Epidermal melanocyte (primary cell): ENCODE measurements at regions not wholly inside any gene's neighbourhood (a gene's known extent, or its start where the extent isn't known, plus 50 kb on each side); places are given as distances from the start of the nearest gene placed in this dataset.

Experiments
- DNase-seq: peaks from one replicate; pipeline ENCODE4 v3.0.0; 2011; ENCODE audit warnings: low spot score; ENCODE audit not compliant: insufficient read length

GRCh38 chr18:44197832-44198611 is 482.7 kb upstream of the SETBP1 start:
- DNase-seq = no peak

GRCh38 chr18:44198612-44199284 is 481.9 kb upstream of the SETBP1 start:
- no peak for DNase-seq

DNA sequence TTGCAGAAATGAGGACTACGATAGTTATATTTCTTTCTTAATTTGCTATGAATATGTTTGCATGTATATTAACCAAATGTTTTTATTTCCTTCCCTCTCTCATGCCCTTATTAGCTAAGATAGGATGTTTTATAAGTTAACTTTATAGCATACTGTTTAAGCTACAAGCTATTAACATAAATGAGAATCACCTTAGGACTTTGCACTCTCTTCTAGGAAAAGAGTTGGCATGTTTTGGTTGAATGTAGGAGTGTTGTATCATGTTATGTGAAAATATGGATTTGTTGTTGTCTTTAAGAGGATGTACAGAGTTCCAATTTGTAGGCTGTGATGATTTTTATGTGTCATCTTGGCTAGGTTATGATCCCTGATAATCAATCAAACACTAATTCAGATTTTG is 467.4 kb upstream of the SETBP1 start:
- DNase-seq = no peak

DNA sequence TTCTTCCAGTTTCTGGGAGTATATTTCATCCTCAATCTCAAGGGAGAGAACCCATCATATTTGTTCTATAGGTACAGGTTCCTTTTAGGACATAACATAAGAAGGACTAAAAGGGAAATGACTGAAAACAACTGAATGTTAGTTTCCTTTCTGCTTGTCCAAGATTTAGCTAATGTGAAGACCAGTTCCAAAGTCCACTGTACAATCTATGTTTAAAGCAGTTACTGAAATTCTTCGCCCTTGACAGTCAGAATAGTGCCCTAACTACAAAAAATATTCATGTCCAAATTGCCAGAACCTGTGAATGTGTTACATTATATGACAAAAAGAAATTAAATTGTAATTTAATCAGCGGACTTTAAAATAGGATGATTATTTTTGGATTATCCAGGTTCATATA is 466.3 kb upstream of the SETBP1 start:
- DNase-seq = no peak

- no peak for DNase-seq
These were observed 464.5 kb upstream of the SETBP1 start for GRCh38 chr18:44216169-44216568.

GRCh38 chr18:44227501-44227900 is 453.2 kb upstream of the SETBP1 start:
- no peak for DNase-seq

DNA sequence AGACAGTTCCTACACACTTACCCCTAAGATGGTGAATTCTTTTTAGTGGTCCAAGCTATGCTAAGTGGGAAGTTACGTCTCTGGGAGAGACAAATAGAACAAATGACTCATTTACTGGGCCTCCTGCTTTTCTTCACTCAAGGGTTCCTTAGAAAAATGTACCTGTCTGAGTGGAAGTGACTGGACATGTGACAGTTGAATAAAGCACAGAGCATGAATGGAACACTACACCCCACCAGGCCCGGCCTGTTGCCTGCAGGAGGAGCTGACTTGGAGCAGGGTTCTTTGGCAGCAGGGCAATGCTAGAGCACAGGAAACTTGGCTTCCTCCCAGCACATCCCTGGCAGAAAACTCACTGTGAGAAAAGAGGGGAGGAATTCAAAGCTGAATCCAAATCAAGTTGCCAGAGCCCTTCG is 451.0 kb upstream of the SETBP1 start:
- DNase-seq = no peak

- no peak for DNase-seq
These were observed 448.8 kb upstream of the SETBP1 start for GRCh38 chr18:44231936-44232335.

- no peak for DNase-seq
These were observed 448.2 kb upstream of the SETBP1 start for GRCh38 chr18:44232500-44232899.

- no peak for DNase-seq
These were observed 442.2 kb upstream of the SETBP1 start for GRCh38 chr18:44238454-44238853.

DNA sequence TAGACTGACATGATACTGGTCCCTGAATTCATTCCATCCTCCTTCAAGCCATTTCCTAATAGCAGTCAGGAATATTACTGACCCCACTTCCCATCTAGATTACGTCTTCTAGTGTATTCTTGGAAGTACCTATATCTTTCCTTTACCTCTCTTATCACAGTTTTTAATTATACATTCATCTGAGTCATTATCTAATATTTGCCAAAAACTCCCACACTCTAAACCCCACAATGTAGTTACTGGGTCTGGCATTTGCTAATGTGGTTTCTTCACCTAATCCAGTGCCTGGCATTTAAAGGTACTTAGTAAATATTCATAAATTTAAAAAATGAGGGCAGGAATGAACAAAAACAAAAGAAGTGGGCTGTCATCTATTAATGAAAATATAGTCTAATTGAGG is 441.8 kb upstream of the SETBP1 start:
- no peak for DNase-seq

DNA sequence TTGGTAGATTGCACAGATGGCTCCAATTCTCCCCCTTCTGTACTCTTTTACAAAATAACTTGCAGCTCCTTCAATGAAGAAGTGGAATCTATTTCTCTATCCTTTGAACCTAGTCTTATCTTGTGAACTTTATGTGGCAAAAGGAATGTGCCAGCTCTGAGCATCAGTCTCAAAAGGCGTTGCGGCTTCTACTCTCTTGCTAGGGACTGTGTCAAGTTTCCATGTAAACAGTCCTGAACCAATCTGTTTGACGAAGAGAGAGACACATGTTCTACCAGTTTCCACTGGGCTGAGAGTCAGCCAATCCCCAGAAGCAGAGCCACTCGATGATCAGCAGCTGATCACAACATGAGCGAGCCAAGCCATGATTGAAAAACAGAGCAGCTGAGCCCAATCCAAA is 439.7 kb upstream of the SETBP1 start:
- DNase-seq = no peak

GRCh38 chr18:44245019-44245418 is 435.7 kb upstream of the SETBP1 start:
- DNase-seq = no peak

GRCh38 chr18:44246001-44246400 is 434.7 kb upstream of the SETBP1 start:
- DNase-seq = no peak

GRCh38 chr18:44258086-44258485 is 422.6 kb upstream of the SETBP1 start:
- DNase-seq = no peak

GRCh38 chr18:44258576-44258975 is 422.1 kb upstream of the SETBP1 start:
- DNase-seq = no peak

GRCh38 chr18:44259610-44260009 is 421.1 kb upstream of the SETBP1 start:
- no peak for DNase-seq

DNA sequence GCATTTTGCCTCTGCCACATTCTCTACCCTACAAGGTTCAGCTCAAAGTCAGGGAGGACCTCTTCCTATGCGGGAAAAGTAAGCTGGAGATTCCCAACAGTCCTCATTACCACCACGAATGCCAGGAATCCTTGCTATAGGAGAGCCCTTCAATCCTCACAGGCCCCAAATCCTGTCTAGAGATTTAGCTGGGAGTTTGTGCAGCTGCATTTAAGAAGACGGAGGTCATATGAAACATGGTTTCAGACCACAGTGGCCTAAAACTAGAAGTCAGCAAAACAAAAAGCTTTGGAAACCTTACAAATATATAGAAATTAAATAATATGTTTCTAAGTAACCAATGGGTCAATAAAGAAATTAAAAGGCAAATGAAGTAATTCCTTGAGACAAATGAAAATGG is 415.3 kb upstream of the SETBP1 start:
- DNase-seq = no peak

- no peak for DNase-seq
These were observed 407.4 kb upstream of the SETBP1 start for GRCh38 chr18:44273298-44273697.

- DNase-seq = no peak
These were observed 400.2 kb upstream of the SETBP1 start for GRCh38 chr18:44280479-44280878.

DNA sequence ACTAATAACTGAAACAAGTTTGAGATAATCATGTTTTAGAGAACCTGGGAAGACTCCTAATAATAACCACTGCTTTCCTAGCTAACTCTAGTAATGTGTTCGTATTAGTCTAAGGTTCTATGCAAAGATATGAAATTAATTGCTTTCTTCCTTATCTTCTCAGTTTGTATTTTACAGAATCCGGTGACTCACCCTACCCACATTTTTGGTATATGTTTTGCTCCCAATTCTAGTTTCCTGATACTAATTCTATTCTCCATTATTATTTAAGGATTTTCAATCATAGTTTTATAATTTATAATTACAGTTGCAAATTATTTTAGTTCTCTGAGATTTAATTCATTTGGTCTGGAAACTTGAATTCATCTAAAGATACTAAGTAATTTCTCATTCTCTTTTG is 394.6 kb upstream of the SETBP1 start:
- no peak for DNase-seq

DNA sequence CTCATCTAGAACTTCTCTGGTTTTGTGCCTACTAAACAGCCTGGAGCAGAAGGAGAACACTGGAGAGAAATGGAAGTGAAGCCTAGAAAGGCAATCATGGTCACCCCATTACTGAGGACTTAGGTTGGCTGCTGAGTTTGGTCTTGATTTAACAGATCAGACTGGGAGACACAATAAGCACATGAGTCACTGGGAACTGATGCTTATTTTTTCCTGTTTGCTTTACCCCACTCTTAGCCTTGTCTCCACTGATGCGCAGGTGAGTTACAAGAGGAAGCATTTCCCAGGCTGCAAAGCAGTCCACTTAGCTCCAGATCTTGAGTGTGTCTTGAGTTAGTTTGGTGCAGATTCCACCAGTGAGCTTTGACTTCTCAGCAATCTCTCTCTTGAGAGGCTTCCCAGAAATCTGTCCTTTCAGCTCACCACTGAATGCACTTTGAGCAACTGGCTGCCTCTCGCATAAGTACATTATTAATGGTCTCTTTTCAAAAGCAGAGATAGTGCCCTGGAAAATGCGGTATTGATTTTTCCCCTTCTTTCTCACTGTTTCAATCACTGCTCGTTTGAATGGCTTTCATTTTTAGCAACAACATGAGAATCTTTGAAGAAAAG is 390.2 kb upstream of the SETBP1 start:
- DNase-seq = no peak

GRCh38 chr18:44298566-44298965 is 382.1 kb upstream of the SETBP1 start:
- no peak for DNase-seq
